Liver (tissue), 3 donors: ENCODE measurements at regions not wholly inside any gene's neighbourhood (a gene's known extent, or its start where the extent isn't known, plus 50 kb on each side); places are given as distances from the start of the nearest gene placed in this dataset.
A peak's percentile ranks its signal among the peaks of the same experiment; 100 is the strongest.

ENCODE experiments used
- JUND ChIP-seq, 2 donors: IDR thresholded peaks; 2 replicates each; pipeline ENCODE4 v1.6.1; 2016; ENCODE audit warnings: antibody characterized with exemption in 2 of 2
- MAX ChIP-seq: IDR thresholded peaks from 2 replicates; pipeline ENCODE4 v1.6.1; 2016; ENCODE audit warnings: antibody characterized with exemption
- NR2F2 ChIP-seq: IDR thresholded peaks from 2 replicates; pipeline ENCODE4 v1.6.1; 2016; ENCODE audit warnings: antibody characterized with exemption
- RXRA ChIP-seq, 2 donors: IDR thresholded peaks; 2 replicates each; pipeline ENCODE4 v1.6.1; 2017 to 2018; ENCODE audit warnings: antibody characterized with exemption in 2 of 2, mild to moderate bottlenecking in 1 of 2
- SP1 ChIP-seq: IDR thresholded peaks from 2 replicates; pipeline ENCODE4 v1.6.1; 2018; ENCODE audit warnings: antibody characterized with exemption, mild to moderate bottlenecking
- TAF1 ChIP-seq: conservative IDR thresholded peaks from 2 replicates; pipeline ENCODE4 v1.6.1; 2016; ENCODE audit warnings: antibody characterized with exemption, mild to moderate bottlenecking
- TF ChIP-seq, protein P1 (sequence below): fragments of 150-350 bp; IDR thresholded peaks from 2 replicates; pipeline ENCODE4 v1.5.1; 2017; ENCODE audit warnings: improper control_type of control experiment, low read depth, low read length; ENCODE audit not compliant: missing input control
- TF ChIP-seq, protein P2 (sequence below): IDR thresholded peaks from 2 replicates; pipeline ENCODE4 v1.6.1; 2016; ENCODE audit warnings: antibody characterized with exemption
- TF ChIP-seq, protein P3 (sequence below): IDR thresholded peaks from 2 replicates; pipeline ENCODE4 v1.6.1; 2016; ENCODE audit warnings: antibody characterized with exemption, mild to moderate bottlenecking
- donor health status: healthy.
- donor health status: healthy.

GRCh38 chr15:94168250-94168649 is 63.1 kb upstream of the MCTP2 start:
- TF ChIP-seq, protein P1, sequence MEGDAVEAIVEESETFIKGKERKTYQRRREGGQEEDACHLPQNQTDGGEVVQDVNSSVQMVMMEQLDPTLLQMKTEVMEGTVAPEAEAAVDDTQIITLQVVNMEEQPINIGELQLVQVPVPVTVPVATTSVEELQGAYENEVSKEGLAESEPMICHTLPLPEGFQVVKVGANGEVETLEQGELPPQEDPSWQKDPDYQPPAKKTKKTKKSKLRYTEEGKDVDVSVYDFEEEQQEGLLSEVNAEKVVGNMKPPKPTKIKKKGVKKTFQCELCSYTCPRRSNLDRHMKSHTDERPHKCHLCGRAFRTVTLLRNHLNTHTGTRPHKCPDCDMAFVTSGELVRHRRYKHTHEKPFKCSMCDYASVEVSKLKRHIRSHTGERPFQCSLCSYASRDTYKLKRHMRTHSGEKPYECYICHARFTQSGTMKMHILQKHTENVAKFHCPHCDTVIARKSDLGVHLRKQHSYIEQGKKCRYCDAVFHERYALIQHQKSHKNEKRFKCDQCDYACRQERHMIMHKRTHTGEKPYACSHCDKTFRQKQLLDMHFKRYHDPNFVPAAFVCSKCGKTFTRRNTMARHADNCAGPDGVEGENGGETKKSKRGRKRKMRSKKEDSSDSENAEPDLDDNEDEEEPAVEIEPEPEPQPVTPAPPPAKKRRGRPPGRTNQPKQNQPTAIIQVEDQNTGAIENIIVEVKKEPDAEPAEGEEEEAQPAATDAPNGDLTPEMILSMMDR = peak; percentile 5
- TF ChIP-seq, protein P2, sequence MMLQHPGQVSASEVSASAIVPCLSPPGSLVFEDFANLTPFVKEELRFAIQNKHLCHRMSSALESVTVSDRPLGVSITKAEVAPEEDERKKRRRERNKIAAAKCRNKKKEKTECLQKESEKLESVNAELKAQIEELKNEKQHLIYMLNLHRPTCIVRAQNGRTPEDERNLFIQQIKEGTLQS = no peak
- no peak for TF ChIP-seq TAF1
- no peak for TF ChIP-seq MAX
- no peak for TF ChIP-seq JUND (IDR thresholded peaks at IDR 0.05)
- TF ChIP-seq, protein P3, sequence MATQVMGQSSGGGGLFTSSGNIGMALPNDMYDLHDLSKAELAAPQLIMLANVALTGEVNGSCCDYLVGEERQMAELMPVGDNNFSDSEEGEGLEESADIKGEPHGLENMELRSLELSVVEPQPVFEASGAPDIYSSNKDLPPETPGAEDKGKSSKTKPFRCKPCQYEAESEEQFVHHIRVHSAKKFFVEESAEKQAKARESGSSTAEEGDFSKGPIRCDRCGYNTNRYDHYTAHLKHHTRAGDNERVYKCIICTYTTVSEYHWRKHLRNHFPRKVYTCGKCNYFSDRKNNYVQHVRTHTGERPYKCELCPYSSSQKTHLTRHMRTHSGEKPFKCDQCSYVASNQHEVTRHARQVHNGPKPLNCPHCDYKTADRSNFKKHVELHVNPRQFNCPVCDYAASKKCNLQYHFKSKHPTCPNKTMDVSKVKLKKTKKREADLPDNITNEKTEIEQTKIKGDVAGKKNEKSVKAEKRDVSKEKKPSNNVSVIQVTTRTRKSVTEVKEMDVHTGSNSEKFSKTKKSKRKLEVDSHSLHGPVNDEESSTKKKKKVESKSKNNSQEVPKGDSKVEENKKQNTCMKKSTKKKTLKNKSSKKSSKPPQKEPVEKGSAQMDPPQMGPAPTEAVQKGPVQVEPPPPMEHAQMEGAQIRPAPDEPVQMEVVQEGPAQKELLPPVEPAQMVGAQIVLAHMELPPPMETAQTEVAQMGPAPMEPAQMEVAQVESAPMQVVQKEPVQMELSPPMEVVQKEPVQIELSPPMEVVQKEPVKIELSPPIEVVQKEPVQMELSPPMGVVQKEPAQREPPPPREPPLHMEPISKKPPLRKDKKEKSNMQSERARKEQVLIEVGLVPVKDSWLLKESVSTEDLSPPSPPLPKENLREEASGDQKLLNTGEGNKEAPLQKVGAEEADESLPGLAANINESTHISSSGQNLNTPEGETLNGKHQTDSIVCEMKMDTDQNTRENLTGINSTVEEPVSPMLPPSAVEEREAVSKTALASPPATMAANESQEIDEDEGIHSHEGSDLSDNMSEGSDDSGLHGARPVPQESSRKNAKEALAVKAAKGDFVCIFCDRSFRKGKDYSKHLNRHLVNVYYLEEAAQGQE = no peak
- TF ChIP-seq SP1 = no peak
- no peak for TF ChIP-seq NR2F2
- TF ChIP-seq RXRA (IDR thresholded peaks at IDR 0.05) = no peak
